Mucosa of gallbladder (tissue), 1 donor: ENCODE measurements at regions not wholly inside any gene's neighbourhood (a gene's known extent, or its start where the extent isn't known, plus 50 kb on each side); places are given as distances from the start of the nearest gene placed in this dataset.
A peak's percentile ranks its signal among the peaks of the same experiment; 100 is the strongest.

Experiments
- DNase-seq: peaks from one replicate; pipeline ENCODE4 v3.0.0-alpha.2; 2020; ENCODE audit warnings: low spot score
- donor health status: DM: no; HTN: no; CAD: no.

DNA sequence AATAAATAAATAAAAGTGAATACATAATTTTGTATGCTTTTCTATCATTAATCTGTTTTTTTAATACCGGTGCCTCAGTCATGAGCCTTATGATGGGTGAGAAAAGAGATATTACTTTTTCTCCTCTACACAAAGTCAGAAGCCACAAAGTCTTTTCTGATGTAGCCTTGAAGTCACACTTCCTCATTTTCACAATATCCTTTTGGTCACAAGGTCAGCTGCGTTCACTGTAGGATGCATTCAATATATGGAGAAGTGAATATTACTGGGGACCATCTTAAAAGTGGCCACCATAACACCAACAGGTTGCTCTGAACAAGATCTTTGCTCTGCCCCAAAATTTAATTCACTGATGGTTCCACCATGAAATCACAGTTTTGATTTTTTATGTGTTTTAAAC, 83.3 kb upstream of the TNR start:
- DNase-seq = no peak

GRCh38 chr1:175824079-175824478, 80.7 kb upstream of the TNR start:
- no peak for DNase-seq

DNA sequence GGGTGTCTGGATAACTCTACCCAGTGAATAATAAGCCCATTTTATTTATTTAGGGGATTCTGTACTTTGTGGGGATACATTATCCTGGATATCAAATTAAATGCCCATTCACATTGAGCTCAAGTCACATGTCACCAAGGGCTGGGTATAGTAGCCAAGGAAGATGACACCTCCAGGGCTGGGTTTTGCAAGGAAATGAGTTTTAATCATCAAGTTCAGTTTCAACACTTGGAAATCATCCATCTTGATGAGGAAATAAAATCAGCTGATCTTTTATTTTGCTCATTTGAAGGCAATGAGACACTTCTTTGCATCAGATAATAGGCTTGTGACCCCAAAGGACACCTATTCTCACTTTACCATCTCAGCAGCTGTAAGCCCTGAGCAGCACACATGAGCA, 80.0 kb upstream of the TNR start:
- no peak for DNase-seq

DNA sequence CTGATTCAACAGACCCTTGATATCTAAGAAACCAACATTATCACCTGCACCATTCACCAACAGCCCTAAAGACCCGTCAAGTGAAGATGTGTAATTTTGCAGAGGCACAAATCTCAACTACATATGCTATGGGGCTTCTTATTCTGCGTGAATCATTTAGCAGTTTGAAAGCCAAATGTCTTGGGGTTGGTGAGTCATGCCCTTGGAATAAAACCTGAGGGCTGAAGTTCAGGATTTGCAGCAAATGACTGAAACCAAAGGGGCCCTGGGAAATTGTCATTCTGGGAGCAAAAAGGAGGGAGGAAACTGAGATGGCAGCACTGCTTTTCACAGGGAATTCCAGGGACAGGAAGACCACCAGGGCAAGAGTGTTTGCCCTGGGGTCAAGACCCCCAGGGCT, 79.2 kb upstream of the TNR start:
- no peak for DNase-seq

DNA sequence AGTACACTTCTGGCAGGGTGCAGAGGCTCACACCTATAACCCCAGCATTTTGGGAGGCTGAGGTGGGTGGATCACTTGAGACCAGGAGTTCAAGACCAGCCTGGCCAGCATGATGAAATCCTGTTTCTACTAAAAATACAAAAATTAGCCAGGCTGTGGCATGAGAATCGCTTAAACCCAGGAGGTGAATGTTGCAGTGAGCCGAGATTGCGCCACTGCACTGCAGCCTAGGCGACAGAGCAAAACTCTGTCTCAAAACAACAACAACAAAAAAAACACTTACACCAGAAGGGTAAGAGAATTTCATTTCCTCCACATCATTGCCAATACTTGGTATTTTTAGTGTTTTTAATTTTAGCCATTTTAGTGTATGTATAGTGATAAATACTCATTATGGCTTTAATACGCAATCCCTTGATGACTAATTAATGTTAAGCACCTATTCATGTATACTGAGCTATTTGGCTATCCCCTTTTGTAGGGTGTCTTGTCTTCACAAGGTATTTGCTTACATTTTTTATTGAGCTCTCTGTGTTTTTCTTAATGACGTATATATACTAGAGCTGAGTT, 77.1 kb upstream of the TNR start:
- no peak for DNase-seq

GRCh38 chr1:175818929-175819328, 75.5 kb upstream of the TNR start:
- DNase-seq = no peak

DNA sequence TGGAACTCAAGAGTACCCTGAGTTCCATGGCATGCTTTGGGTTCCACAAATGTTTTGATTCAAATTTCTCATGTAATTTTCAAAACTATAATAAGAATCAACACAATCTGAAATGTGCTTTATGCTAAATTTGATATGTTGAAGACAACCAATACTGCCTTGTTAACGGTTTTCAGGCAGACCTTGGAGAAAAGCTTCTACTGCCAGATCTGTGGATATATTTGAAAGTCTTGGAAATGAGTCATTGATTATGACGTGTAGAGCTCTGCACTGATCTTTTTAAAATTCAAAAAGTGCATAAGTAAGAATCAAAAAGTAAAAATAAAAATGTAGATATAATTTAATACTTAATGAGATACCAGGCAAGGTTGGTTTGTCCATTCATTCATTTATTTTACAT, 74.0 kb upstream of the TNR start:
- no peak for DNase-seq

DNA sequence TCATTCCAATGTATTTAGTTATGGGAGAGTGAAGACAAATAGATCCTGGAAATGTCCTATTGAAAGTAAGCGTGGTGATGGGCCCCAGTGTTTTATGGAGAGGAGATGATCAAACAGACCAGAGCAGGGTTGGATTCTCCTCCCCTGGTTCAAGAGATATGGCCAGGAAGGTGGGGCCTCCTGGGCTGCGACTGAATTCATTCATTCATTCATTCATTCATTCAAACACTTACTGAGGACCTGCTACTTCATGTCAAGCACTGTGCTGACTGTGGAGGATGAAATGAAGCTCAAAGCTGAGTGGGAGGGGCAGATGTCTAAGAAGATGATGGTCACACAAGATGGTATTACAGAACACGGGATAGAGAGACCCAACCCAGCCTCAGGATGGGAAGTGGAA, 71.5 kb upstream of the TNR start:
- DNase-seq = no peak

- no peak for DNase-seq
These were observed 69.5 kb upstream of the TNR start for GRCh38 chr1:175812936-175813335.

DNA sequence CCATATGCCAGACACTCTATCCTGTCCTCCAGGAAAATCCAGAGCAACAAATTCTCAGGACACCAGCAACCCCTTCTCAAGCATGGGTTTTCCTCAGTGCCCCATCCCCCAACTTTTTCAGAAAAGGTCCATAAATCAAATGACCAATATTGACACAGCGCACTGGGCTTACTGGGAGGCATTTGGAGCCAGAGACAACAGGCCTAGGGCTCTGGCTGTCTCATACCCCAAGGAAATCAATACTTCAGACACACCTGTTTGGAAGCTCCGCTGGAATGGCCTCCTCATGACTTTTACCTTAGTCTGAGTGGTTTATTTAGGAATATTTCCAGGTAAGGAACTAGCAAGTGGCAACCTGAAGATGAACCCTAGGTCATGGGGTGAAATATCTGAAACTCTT, 66.9 kb upstream of the TNR start:
- peak; percentile 19 for DNase-seq

GRCh38 chr1:175808999-175809398, 65.6 kb upstream of the TNR start:
- no peak for DNase-seq

DNA sequence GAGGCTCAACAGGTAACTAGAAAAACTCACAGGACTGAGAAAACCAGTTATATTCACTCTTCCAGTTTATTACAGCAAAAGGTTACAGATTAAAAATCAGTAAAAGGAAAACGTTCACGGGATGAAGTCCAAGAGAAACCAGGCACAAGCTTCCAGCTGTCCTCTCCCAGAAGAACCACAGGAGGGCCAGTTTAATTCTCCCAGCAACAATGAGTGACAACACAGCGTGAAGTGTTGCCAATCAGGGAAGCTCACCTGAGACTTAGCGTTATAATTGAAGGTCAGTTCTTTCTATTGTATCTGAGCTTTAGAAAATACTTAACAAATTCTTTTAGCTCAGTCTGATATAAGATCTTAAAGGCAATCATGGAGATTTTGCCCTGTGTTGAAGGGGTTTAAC, 65.2 kb upstream of the TNR start:
- no peak for DNase-seq

- no peak for DNase-seq
These were observed 61.2 kb upstream of the TNR start for GRCh38 chr1:175804561-175804960.

GRCh38 chr1:175803413-175803812, 60.0 kb upstream of the TNR start:
- DNase-seq = no peak

- no peak for DNase-seq
These were observed 59.2 kb upstream of the TNR start for GRCh38 chr1:175802407-175803123.

DNA sequence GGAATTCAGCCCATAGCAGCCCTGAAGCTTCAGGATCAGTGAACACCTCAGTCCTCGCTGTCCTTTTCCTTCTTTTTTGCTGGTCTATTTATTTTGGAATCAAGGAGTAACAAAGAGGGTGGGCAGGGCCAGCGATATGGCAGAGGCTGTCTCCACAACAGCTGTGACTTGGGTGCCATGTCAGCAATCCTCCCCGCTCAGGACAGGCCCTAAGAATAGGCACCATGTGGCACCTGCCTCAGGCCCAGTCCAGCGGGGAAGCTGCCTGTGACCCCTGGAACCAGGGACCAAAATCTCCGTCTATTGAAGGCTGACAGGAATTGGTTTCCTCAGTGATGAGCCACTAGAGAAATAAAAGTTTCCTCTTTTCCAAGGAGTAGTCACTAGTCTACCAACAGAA, 58.6 kb upstream of the TNR start:
- DNase-seq = no peak

GRCh38 chr1:175797576-175797975, 54.2 kb upstream of the TNR start:
- DNase-seq = no peak

DNA sequence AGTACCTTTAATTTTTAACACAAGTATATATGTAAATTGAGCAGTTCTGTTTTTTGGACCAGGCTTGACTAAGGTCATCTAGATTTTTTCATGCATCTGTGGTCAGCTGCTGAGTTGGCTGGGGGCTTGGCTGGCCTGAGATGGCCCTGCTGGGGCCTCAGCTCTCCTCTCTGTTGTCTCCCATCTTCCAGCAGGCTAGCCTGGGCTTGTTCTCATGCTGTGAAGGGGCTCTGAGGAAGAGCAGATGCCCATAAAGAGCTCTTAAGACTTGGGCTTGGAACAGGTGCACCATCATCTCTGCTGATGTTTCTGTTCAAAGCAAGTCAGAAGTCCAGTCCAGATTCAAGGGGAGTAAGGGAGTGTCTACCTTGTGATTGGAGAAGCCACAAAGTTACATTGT, 51.2 kb upstream of the TNR start:
- no peak for DNase-seq

GRCh38 chr1:175793617-175794016, 50.2 kb upstream of the TNR start:
- DNase-seq = no peak
